Right lobe of liver (tissue), 4 donors: ENCODE measurements at regions not wholly inside any gene's neighbourhood (a gene's known extent, or its start where the extent isn't known, plus 50 kb on each side); places are given as distances from the start of the nearest gene placed in this dataset.

ENCODE experiments used
- CTCF ChIP-seq, 4 donors: fragments of 200-600 bp in 3 of 4; fragments of 450-650 bp in 1 of 4; IDR thresholded peaks; one replicate each; pipeline versions ENCODE4 v1.5.1 to v1.8.0; 2016 to 2022; ENCODE audit warnings: antibody characterized with exemption in 4 of 4, mild to moderate bottlenecking in 2 of 4
- POLR2A ChIP-seq: fragments of 450-650 bp; IDR thresholded peaks from one replicate; pipeline ENCODE4 v1.6.1; 2017; ENCODE audit warnings: antibody characterized with exemption, mild to moderate bottlenecking
- donor health status: DM: no; HTN: no; CAD: no.
- donor health status: DM: no; HTN: no; CAD: no.
- donor health status: DM: no; HTN: yes; CAD: no.

- TF ChIP-seq CTCF (IDR thresholded peaks at IDR 0.05), result no peak
- TF ChIP-seq POLR2A, result no peak
Measured at GRCh38 chr12:19962192-19962591, 406.1 kb upstream of the PDE3A start.
